Loucy (cell line): ENCODE measurements at regions not wholly inside any gene's neighbourhood (a gene's known extent, or its start where the extent isn't known, plus 50 kb on each side); places are given as distances from the start of the nearest gene placed in this dataset.

Experiments
- H2AFZ ChIP-seq: fragments of 200-600 bp; sonication (generic); 2 replicates; pipeline ENCODE4 v1.6.0; 2016; ENCODE audit warnings: antibody characterized with exemption, mild to moderate bottlenecking, low read length, moderate library complexity
- H3F3A ChIP-seq: fragments of 200-600 bp; 2 replicates; pipeline ENCODE4 v1.6.0; 2016; ENCODE audit warnings: antibody characterized with exemption, low read depth, mild to moderate bottlenecking
- H3K27me3 ChIP-seq: fragments of 200-600 bp; sonication (generic); 2 replicates; pipeline ENCODE4 v1.6.1; 2014; ENCODE audit warnings: low read length, mild to moderate bottlenecking; ENCODE audit not compliant: insufficient read depth, poor library complexity, severe bottlenecking
- H3K36me3 ChIP-seq: fragments of 200-600 bp; sonication (generic); 2 replicates; pipeline ENCODE4 v1.6.1; 2016; ENCODE audit warnings: low read length; ENCODE audit not compliant: insufficient read depth
- H3K4me1 ChIP-seq: fragments of 200-600 bp; sonication (generic); 2 replicates; pipeline ENCODE4 v1.5.1; 2014; ENCODE audit warnings: low read length, mild to moderate bottlenecking; ENCODE audit not compliant: insufficient read depth, poor library complexity, severe bottlenecking
- H3K4me2 ChIP-seq: fragments of 200-600 bp; sonication (generic); 2 replicates; pipeline ENCODE4 v1.6.0; 2014; ENCODE audit warnings: antibody characterized with exemption, low read length, low read depth, mild to moderate bottlenecking; ENCODE audit not compliant: poor library complexity, severe bottlenecking
- H3K4me3 ChIP-seq: fragments of 200-600 bp; sonication (generic); 2 replicates; pipeline ENCODE4 v1.5.1; 2014; ENCODE audit warnings: low read length, mild to moderate bottlenecking, mixed read lengths; ENCODE audit not compliant: poor library complexity, severe bottlenecking
- H3K79me2 ChIP-seq: fragments of 200-600 bp; sonication (generic); 2 replicates; pipeline ENCODE4 v1.6.1; 2014; ENCODE audit warnings: low read length; ENCODE audit not compliant: insufficient read depth
- H3K9ac ChIP-seq: fragments of 200-600 bp; sonication (generic); 2 replicates; pipeline ENCODE4 v1.6.0; 2014; ENCODE audit warnings: mild to moderate bottlenecking, low read depth, low read length, moderate library complexity; ENCODE audit not compliant: poor library complexity, severe bottlenecking
- H3K9me2 ChIP-seq: fragments of 200-600 bp; sonication (generic); replicated peaks from 2 replicates; pipeline ENCODE4 v1.6.1; 2016; ENCODE audit warnings: low read depth, low read length, mixed read lengths
- H3K9me3 ChIP-seq: fragments of 200-600 bp; sonication (generic); 2 replicates; pipeline ENCODE4 v1.6.1; 2014; ENCODE audit warnings: mild to moderate bottlenecking, antibody characterized with exemption, low read length, low read depth; ENCODE audit not compliant: insufficient read depth
- H4K20me1 ChIP-seq: fragments of 200-600 bp; sonication (generic); 2 replicates; pipeline ENCODE4 v1.6.0; 2014; ENCODE audit warnings: antibody characterized with exemption, low read length, mild to moderate bottlenecking; ENCODE audit not compliant: insufficient read depth, poor library complexity, severe bottlenecking
- EZH2phosphoT487 ChIP-seq: fragments of 200-600 bp; IDR thresholded peaks from 2 replicates; pipeline ENCODE4 v1.6.1; 2018; ENCODE audit warnings: antibody characterized with exemption, mild to moderate bottlenecking, moderate library complexity, borderline replicate concordance
- TF ChIP-seq, protein P1 (sequence below): fragments of 200-600 bp; sonication (generic); conservative IDR thresholded peaks from 2 replicates; pipeline ENCODE4 v1.5.1; 2014; ENCODE audit warnings: mild to moderate bottlenecking, antibody characterized with exemption, low read length

DNA sequence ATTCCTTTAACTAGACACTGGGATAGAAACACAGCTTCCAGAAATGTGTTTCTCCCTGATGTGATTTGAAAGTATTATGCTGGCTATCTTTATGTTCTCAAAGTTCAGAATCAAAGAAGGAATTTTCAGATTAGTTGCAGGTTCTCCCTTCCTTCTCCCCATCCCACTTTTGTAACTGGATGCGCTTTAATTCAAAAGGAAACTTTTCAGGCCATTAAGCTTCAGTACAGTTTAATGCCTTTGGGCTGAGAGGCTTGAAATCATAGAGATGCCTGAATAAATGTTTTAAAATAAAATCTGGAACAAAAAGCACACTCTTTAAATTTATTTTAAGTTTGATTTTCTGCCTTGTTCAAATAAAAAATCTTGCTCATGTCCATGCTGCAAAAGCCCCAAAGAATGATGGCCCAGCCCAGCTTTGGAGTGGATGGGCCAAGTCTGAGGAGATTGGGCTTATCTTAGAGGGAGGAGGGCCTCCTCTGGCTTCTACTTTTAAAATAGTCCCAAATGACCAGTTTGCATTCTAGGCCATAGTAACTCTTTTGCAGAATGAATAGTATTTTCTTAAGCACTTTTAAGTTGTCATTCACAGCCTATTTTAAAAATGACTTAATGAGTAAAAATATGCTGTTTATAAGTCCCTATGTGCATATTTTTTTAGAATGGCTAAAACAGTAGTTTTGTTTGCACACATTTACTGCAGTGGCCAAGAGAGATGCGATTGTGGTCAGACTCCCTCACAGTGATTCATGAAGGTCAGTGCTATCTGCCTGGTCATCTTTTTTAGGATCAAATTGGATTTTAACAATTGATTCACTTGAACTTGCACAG is 129.2 kb downstream of the MTX2 start:
- no peak for TF ChIP-seq EZH2phosphoT487
- TF ChIP-seq, protein P1, sequence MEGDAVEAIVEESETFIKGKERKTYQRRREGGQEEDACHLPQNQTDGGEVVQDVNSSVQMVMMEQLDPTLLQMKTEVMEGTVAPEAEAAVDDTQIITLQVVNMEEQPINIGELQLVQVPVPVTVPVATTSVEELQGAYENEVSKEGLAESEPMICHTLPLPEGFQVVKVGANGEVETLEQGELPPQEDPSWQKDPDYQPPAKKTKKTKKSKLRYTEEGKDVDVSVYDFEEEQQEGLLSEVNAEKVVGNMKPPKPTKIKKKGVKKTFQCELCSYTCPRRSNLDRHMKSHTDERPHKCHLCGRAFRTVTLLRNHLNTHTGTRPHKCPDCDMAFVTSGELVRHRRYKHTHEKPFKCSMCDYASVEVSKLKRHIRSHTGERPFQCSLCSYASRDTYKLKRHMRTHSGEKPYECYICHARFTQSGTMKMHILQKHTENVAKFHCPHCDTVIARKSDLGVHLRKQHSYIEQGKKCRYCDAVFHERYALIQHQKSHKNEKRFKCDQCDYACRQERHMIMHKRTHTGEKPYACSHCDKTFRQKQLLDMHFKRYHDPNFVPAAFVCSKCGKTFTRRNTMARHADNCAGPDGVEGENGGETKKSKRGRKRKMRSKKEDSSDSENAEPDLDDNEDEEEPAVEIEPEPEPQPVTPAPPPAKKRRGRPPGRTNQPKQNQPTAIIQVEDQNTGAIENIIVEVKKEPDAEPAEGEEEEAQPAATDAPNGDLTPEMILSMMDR = no peak
- H3K9ac ChIP-seq = no peak overlapping the region
- H3K4me3 ChIP-seq = no peak overlapping the region
- H3K27me3 ChIP-seq = no peaks in the 10 kb centered on the region
- H3K4me2 ChIP-seq = no peak overlapping the region
- H3K79me2 ChIP-seq = no peaks in the 10 kb centered on the region
- no peak overlapping the region for H2AFZ ChIP-seq
- no peaks in the 10 kb centered on the region for H3F3A ChIP-seq
- no peaks in the 10 kb centered on the region for H3K36me3 ChIP-seq
- H4K20me1 ChIP-seq = no peaks in the 10 kb centered on the region
- H3K4me1 ChIP-seq = no peaks in the 10 kb centered on the region
- H3K9me2 ChIP-seq = no peaks in the 10 kb centered on the region
- H3K9me3 ChIP-seq = no peaks in the 10 kb centered on the region

DNA sequence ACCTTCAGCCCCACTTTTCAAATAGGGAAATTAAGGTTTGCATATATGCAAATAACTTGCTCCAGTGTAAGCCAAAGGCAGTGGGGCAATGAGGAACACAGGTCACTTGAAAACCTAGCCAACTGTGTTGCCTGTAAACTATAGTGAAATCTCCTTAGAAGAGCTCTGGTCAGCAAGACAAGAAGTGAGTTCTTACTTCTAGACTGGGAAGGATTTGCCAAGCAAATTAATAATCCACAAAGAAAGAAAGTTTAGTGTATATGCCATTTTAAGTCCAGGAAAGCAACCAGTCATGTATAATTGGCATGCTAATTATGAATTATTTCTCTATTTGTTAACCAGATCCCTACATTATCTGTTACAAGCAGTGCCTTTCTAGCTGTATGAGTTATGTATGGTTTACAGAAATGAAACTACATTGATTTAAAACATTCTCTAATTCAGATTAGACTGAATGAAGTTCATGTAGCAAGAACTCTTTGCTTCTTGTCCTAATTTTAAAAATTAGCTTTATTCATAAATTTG is 129.9 kb downstream of the MTX2 start:
- no peaks in the 10 kb centered on the region for H3K9me3 ChIP-seq
- H4K20me1 ChIP-seq = no peaks in the 10 kb centered on the region
- H3K9ac ChIP-seq = no peak overlapping the region
- TF ChIP-seq, protein P1 = no peak
- no peak for TF ChIP-seq EZH2phosphoT487
- H3K4me3 ChIP-seq = no peak overlapping the region
- no peaks in the 10 kb centered on the region for H3K27me3 ChIP-seq
- no peaks in the 10 kb centered on the region for H3K79me2 ChIP-seq
- no peaks in the 10 kb centered on the region for H3K9me2 ChIP-seq
- no peak overlapping the region for H3K4me2 ChIP-seq
- no peaks in the 10 kb centered on the region for H3K36me3 ChIP-seq
- H3F3A ChIP-seq = no peaks in the 10 kb centered on the region
- no peak overlapping the region for H2AFZ ChIP-seq
- H3K4me1 ChIP-seq = no peaks in the 10 kb centered on the region

DNA sequence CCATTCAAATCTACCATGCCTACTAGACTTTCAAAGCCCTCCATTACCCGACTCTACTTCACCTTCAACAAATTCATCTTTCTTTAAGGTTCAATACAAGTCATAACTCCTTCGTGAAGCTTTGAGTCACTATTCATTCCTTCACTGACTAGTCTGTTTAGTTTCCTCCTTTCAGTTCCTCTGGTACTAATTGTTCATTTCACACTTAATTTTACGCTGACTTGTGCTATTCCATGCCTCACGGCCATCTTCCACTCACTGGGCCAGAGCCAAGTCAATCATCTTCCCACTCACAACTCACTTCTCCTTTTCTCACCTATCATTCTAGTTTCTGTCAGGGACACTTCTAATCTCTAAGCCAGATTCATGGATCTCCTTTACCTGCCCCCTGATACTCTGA is 136.2 kb downstream of the MTX2 start:
- Histone ChIP-seq H3K36me3 (no peaks in the 10 kb centered on the region), H3K4me3 (no peak overlapping the region), H4K20me1 (no peaks in the 10 kb centered on the region), H2AFZ (no peak overlapping the region), H3K27me3 (no peaks in the 10 kb centered on the region), H3K79me2 (no peaks in the 10 kb centered on the region), H3F3A (no peaks in the 10 kb centered on the region), H3K9me2 (no peaks in the 10 kb centered on the region), H3K9ac (no peak overlapping the region), H3K4me1 (no peaks in the 10 kb centered on the region), H3K9me3 (no peaks in the 10 kb centered on the region), H3K4me2 (no peak overlapping the region)
- no peak for TF ChIP-seq EZH2phosphoT487
